Glutamatergic neuron (in vitro differentiated cells): ENCODE measurements at regions not wholly inside any gene's neighbourhood (a gene's known extent, or its start where the extent isn't known, plus 50 kb on each side); places are given as distances from the start of the nearest gene placed in this dataset.

Source experiments
- DNase-seq: peaks from one replicate; pipeline ENCODE4 v3.0.0; 2022
- H3K27ac Mint-ChIP-seq: one replicate; pipeline ENCODE4 v1.8.0; 2020; ENCODE audit warnings: mild to moderate bottlenecking, mixed read lengths, inconsistent platforms; ENCODE audit not compliant: unreplicated experiment
- H3K27me3 Mint-ChIP-seq: one replicate; pipeline ENCODE4 v1.8.0; 2020; ENCODE audit warnings: mild to moderate bottlenecking, moderate library complexity, mixed read lengths, inconsistent platforms; ENCODE audit not compliant: unreplicated experiment
- H3K36me3 Mint-ChIP-seq: one replicate; pipeline ENCODE4 v1.8.0; 2020; ENCODE audit warnings: mild to moderate bottlenecking, mixed read lengths, inconsistent platforms; ENCODE audit not compliant: unreplicated experiment
- H3K4me1 Mint-ChIP-seq: one replicate; pipeline ENCODE4 v1.8.0; 2020; ENCODE audit warnings: mild to moderate bottlenecking, low read depth, mixed read lengths, inconsistent platforms; ENCODE audit not compliant: unreplicated experiment
- H3K4me3 Mint-ChIP-seq: one replicate; pipeline ENCODE4 v1.8.0; 2020; ENCODE audit warnings: mild to moderate bottlenecking, mixed read lengths, inconsistent platforms; ENCODE audit not compliant: unreplicated experiment
- H3K9me3 Mint-ChIP-seq: one replicate; pipeline ENCODE4 v1.8.0; 2020; ENCODE audit warnings: mild to moderate bottlenecking, moderate library complexity, mixed read lengths, inconsistent platforms; ENCODE audit not compliant: unreplicated experiment
- TF ChIP-seq, protein P1 (sequence below): fragments of 200-600 bp; sonication (generic); IDR thresholded peaks from one replicate; pipeline ENCODE4 v1.5.0; 2021; ENCODE audit not compliant: partially characterized antibody, unreplicated experiment

DNA sequence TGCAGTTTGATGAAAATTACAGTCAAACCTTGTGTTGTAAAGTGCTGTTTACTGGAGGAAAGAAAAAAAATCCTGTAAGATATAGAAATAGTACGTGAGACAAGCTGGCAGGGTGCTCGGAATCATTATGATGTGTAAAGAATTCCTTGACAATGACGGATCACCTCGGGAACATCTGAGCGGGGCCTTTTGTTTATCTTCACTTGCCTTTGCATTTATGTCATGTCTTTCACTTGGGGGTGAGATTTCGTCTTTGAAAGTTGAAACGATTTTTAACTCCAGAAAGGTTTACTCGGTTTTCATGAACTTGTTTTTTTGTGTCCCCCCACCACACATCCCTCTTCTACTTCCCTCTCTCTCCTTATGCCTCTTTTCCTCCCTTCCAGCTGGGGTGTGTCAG, 128.3 kb upstream of the VEPH1 start:
- Mint-ChIP-seq H3K4me1 (peaks cover 2% of the 10 kb centered on the region), H3K4me3 (no peak overlapping the region), H3K9me3 (no peaks in the 10 kb centered on the region), H3K27ac (no peak overlapping the region), H3K27me3 (no peaks in the 10 kb centered on the region), H3K36me3 (no peaks in the 10 kb centered on the region)
- TF ChIP-seq, protein P1, sequence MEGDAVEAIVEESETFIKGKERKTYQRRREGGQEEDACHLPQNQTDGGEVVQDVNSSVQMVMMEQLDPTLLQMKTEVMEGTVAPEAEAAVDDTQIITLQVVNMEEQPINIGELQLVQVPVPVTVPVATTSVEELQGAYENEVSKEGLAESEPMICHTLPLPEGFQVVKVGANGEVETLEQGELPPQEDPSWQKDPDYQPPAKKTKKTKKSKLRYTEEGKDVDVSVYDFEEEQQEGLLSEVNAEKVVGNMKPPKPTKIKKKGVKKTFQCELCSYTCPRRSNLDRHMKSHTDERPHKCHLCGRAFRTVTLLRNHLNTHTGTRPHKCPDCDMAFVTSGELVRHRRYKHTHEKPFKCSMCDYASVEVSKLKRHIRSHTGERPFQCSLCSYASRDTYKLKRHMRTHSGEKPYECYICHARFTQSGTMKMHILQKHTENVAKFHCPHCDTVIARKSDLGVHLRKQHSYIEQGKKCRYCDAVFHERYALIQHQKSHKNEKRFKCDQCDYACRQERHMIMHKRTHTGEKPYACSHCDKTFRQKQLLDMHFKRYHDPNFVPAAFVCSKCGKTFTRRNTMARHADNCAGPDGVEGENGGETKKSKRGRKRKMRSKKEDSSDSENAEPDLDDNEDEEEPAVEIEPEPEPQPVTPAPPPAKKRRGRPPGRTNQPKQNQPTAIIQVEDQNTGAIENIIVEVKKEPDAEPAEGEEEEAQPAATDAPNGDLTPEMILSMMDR = no peak
- no peak for DNase-seq

DNA sequence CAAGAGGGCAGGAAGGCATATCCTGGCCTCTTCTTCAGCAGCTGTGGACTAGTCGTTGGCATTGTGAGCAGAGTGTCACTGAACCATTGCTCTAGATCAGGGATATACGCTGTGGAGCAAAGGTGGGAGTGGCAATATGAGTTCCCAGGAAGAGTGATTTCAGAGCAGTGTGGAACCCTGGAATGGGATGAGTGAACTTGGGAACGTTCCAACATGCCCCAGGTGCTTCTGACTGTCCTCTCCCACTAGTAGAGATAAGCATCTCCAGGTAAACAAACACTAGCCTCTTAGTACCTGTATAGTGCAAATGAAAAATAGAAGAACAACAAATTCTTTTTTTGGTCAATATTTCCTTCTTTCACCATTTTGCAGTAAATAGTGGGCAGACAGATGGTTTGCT, 123.6 kb upstream of the VEPH1 start:
- peaks cover 2% of the 10 kb centered on the region for H3K4me1 Mint-ChIP-seq
- no peaks in the 10 kb centered on the region for H3K36me3 Mint-ChIP-seq
- TF ChIP-seq, protein P1 = no peak
- H3K27me3 Mint-ChIP-seq = no peaks in the 10 kb centered on the region
- no peak for DNase-seq
- no peaks in the 10 kb centered on the region for H3K9me3 Mint-ChIP-seq
- H3K27ac Mint-ChIP-seq = no peak overlapping the region
- H3K4me3 Mint-ChIP-seq = no peak overlapping the region

DNA sequence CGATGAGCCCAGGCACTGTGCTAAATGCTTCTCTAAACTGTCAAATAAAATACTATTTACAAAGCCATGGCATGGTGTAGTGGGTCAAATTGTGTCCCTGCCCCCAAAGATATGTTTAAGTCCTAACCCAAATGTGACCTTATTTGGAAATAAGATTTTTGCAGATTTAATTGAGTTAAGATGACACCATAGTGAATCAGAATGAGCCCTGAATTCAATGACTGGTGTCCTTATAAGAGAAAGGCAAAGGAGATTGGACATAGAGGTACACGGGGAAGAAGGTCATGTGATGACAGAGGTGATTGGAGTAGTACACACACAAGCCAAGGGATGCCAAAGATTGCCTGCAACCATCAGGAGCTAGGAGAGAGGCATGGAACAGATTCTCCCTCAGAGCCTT, 121.6 kb upstream of the VEPH1 start:
- Mint-ChIP-seq H3K4me3 (no peak overlapping the region), H3K27me3 (no peaks in the 10 kb centered on the region), H3K27ac (no peak overlapping the region), H3K9me3 (no peaks in the 10 kb centered on the region), H3K4me1 (peaks cover 3% of the 10 kb centered on the region), H3K36me3 (no peaks in the 10 kb centered on the region)
- DNase-seq = no peak
- TF ChIP-seq, protein P1 = no peak

DNA sequence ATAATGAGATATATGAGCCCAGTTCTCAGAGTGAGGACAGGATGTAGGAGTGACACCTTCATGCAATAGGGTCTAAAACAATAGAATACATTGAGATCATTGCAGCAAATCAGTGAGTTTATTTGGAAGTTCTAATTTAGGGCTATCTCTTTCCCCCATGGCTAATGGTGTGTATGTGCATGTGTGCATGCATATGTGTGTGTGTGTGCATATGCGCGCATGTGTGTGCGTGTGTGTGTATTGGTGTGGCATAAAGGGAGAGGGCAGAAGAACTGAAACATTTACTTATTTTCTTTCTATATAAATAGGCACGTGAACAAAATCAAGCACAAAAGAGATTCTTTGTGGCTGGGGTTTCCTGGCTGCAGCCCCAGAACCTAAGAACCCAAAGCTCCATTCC, 115.7 kb upstream of the VEPH1 start:
- no peak overlapping the region for H3K27ac Mint-ChIP-seq
- no peak for DNase-seq
- no peaks in the 10 kb centered on the region for H3K27me3 Mint-ChIP-seq
- H3K4me1 Mint-ChIP-seq = peaks cover 7% of the 10 kb centered on the region
- TF ChIP-seq, protein P1 = no peak
- H3K9me3 Mint-ChIP-seq = no peaks in the 10 kb centered on the region
- no peaks in the 10 kb centered on the region for H3K36me3 Mint-ChIP-seq
- H3K4me3 Mint-ChIP-seq = no peak overlapping the region

DNA sequence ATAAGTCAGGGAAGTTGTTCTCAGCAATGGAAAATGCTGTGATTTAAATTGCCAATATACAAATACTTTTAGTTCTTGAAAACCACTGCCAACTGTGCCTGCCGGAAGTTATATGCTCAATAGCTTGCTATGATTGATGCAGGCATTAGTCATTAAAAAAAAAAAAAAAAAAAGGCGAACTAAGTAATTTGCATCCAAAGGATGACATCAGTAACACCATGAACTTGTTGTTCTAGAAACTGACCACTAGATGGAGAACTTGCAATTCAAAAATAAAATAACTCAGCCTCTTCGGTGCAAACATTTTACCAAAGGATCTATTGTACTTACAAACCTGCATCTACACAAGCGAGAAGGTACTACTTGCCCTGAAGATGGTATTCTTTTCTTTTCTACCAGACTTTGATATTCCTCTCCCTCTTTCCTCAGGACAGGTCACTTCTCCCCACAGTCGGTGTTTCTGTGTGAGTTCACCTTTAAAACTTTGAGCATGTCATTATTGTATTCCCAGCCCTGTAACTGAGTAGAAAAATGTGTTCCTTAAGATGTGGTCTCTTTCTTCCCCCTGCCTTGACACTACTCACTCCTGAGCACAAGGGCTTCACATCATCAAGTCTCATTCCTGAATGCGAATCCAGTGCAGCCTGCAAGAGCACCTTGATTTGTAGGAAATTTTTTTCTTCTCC, 115.0 kb upstream of the VEPH1 start:
- peaks cover 7% of the 10 kb centered on the region for H3K4me1 Mint-ChIP-seq
- H3K36me3 Mint-ChIP-seq = no peaks in the 10 kb centered on the region
- H3K4me3 Mint-ChIP-seq = no peak overlapping the region
- H3K9me3 Mint-ChIP-seq = peaks cover 2% of the 10 kb centered on the region
- TF ChIP-seq, protein P1 = peak; percentile 88
- DNase-seq = no peak
- no peaks in the 10 kb centered on the region for H3K27me3 Mint-ChIP-seq
- H3K27ac Mint-ChIP-seq = no peak overlapping the region
